Right lobe of liver (tissue), 6 donors: ENCODE measurements at regions not wholly inside any gene's neighbourhood (a gene's known extent, or its start where the extent isn't known, plus 50 kb on each side); places are given as distances from the start of the nearest gene placed in this dataset.

Experiments
- ATAC-seq, 4 donors: fragments of 200-7000 bp; cut with Tn5 transposase; one replicate each; pipeline ENCODE4 v1.9.1; 2020; ENCODE audit warnings: mild to moderate bottlenecking in 4 of 4, moderate library complexity in 4 of 4
- DNase-seq, 3 donors: peaks; one replicate each; pipeline ENCODE4 v3.0.0-alpha.2; 2020
- H3K27ac ChIP-seq, 3 donors: fragments of 200-600 bp; one replicate each; pipeline ENCODE4 v1.8.0; 2022
- H3K27me3 ChIP-seq, 2 donors: fragments of 200-600 bp; one replicate each; pipeline ENCODE4 v1.8.0; 2022
- H3K36me3 ChIP-seq, 4 donors: fragments of 200-600 bp; sonication (generic) in 1 of 4; one replicate each; pipeline versions ENCODE4 v1.5.1 to v1.8.0; 2017 to 2022; ENCODE audit warnings: control low read depth in 1 of 4
- H3K4me1 ChIP-seq, 4 donors: fragments of 200-600 bp; sonication (generic) in 1 of 4; one replicate each; pipeline versions ENCODE4 v1.5.1 to v1.8.0; 2017 to 2022; ENCODE audit warnings: control low read depth in 1 of 4
- H3K4me3 ChIP-seq, 3 donors: fragments of 200-600 bp; one replicate each; pipeline ENCODE4 v1.8.0; 2022
- H3K9me3 ChIP-seq, 4 donors: fragments of 200-600 bp; sonication (generic) in 1 of 4; one replicate each; pipeline versions ENCODE4 v1.5.1 to v1.8.0; 2017 to 2022; ENCODE audit warnings: control low read depth in 1 of 4
- CTCF ChIP-seq, 4 donors: fragments of 200-600 bp in 3 of 4; fragments of 450-650 bp in 1 of 4; IDR thresholded peaks; one replicate each; pipeline versions ENCODE4 v1.5.1 to v1.8.0; 2016 to 2022; ENCODE audit warnings: antibody characterized with exemption in 4 of 4, mild to moderate bottlenecking in 2 of 4
- POLR2A ChIP-seq: fragments of 450-650 bp; IDR thresholded peaks from one replicate; pipeline ENCODE4 v1.6.1; 2017; ENCODE audit warnings: antibody characterized with exemption, mild to moderate bottlenecking
- WGBS: methylation state at CpG from one replicate; pipeline ENCODE4 v1.1.6; 2018; ENCODE audit warnings: low coverage, low lambda C conversion rate; ENCODE audit not compliant: insufficient coverage; ENCODE audit errors: missing lambda C conversion rate; 5-methylcytosine and 5-hydroxymethylcytosine counted together
- intact Hi-C, 2 donors: fragments of 100-400 bp; cut with DNase I; formaldehyde crosslinking; loops; one replicate each; pipeline versions ENCODE4 v1.11.2 to v1.14.1; 2022
- donor health status: DM: no; HTN: yes; CAD: no.
- donor health status: DM: no; HTN: no; CAD: no.
- donor health status: DM: no; HTN: no; CAD: no.
- donor health status: DM: no; HTN: yes; CAD: no.
- donor health status: DM: no; HTN: yes; CAD: no.

- intact Hi-C loops = no loop called here
- DNase-seq (no peak), ATAC-seq (no peak)
- H3K9me3 ChIP-seq = no peaks in the 10 kb centered on the region
- H3K4me1 ChIP-seq = no peaks in the 10 kb centered on the region
- H3K36me3 ChIP-seq = no peaks in the 10 kb centered on the region
- TF ChIP-seq CTCF (IDR thresholded peaks at IDR 0.05) = no peak
- no peak for TF ChIP-seq POLR2A
- H3K27ac ChIP-seq = no peak overlapping the region
- H3K4me3 ChIP-seq = no peak overlapping the region
- no peaks in the 10 kb centered on the region for H3K27me3 ChIP-seq
- WGBS = 11% methylated on average over 2 of the region's 4 CpGs
These were observed 243.3 kb downstream of the TSN start for GRCh38 chr2:121998751-121999150.

- Histone ChIP-seq H3K9me3 (no peaks in the 10 kb centered on the region), H3K27ac (no peak overlapping the region), H3K4me1 (no peaks in the 10 kb centered on the region), H3K27me3 (no peaks in the 10 kb centered on the region), H3K4me3 (no peak overlapping the region), H3K36me3 (no peaks in the 10 kb centered on the region)
- WGBS = 32% methylated on average over 5 of the region's 6 CpGs
- intact Hi-C loops = no loop called here
- TF ChIP-seq CTCF (IDR thresholded peaks at IDR 0.05) = no peak
- ATAC-seq (peak in 3 of 4 donors; percentile 28 to 46 (median 36)), DNase-seq (no peak)
These were observed 243.8 kb downstream of the TSN start for GRCh38 chr2:121999264-121999663.

- H3K4me1 ChIP-seq = no peaks in the 10 kb centered on the region
- ATAC-seq (no peak), DNase-seq (no peak)
- no peaks in the 10 kb centered on the region for H3K9me3 ChIP-seq
- intact Hi-C loops = no loop called here
- WGBS = 88% methylated on average over 3 of the region's 21 CpGs
- H3K27ac ChIP-seq = no peak overlapping the region
- H3K27me3 ChIP-seq = no peaks in the 10 kb centered on the region
- H3K36me3 ChIP-seq = no peaks in the 10 kb centered on the region
- H3K4me3 ChIP-seq = no peak overlapping the region
- no peak for TF ChIP-seq CTCF (IDR thresholded peaks at IDR 0.05)
- no peak for TF ChIP-seq POLR2A
These were observed 245.3 kb downstream of the TSN start for GRCh38 chr2:122000556-122001340.

GRCh38 chr2:122001441-122001874 lies 246.0 kb downstream of the TSN start:
- no peaks in the 10 kb centered on the region for H3K36me3 ChIP-seq
- TF ChIP-seq POLR2A (no peak), CTCF (IDR thresholded peaks at IDR 0.05) (no peak)
- ATAC-seq (no peak), DNase-seq (no peak)
- H3K4me1 ChIP-seq = no peaks in the 10 kb centered on the region
- no peaks in the 10 kb centered on the region for H3K9me3 ChIP-seq
- 62% methylated on average over 5 of the region's 7 CpGs for WGBS
- no peaks in the 10 kb centered on the region for H3K27me3 ChIP-seq
- no peak overlapping the region for H3K27ac ChIP-seq
- intact Hi-C loops = no loop called here
- H3K4me3 ChIP-seq = no peak overlapping the region
